C4-2B (cell line): ENCODE measurements at regions not wholly inside any gene's neighbourhood (a gene's known extent, or its start where the extent isn't known, plus 50 kb on each side); places are given as distances from the start of the nearest gene placed in this dataset.

Source experiments
- CTCF ChIP-seq: fragments of 450-650 bp; conservative IDR thresholded peaks from 2 replicates; pipeline ENCODE4 v1.5.1; 2017; ENCODE audit warnings: mild to moderate bottlenecking
- ZFX ChIP-seq: fragments of 450-650 bp; IDR thresholded peaks from 2 replicates; pipeline ENCODE4 v1.6.1; 2017

DNA sequence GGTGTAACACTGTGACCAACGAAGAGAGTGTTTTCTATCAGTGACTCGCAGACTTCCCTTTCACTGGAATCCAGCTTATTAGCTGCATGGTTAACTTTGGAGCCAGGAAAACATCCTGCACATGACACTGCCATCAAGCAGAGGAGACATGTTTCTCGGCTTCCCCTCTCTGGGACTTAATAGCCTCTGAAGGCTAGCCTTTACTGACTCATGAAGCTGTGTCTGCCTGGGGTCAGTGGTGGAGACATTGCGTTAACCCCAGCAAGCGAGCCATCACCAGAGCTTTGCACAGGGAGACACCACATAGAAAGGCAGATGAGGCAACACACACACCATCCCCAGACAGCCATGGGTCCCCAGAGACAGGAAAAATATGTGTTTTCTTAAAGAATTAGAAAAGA is 126.9 kb upstream of the PRICKLE1 start:
- TF ChIP-seq CTCF = no peak
- no peak for TF ChIP-seq ZFX
